Subcutaneous abdominal adipose tissue (tissue), 5 donors: ENCODE measurements at regions not wholly inside any gene's neighbourhood (a gene's known extent, or its start where the extent isn't known, plus 50 kb on each side); places are given as distances from the start of the nearest gene placed in this dataset.
"Not testable (repeated sequence)": the region's sequence is repeated elsewhere in the genome, so short reads cannot be mapped to it uniquely, and the experiment has no call there.

Experiments
- H3K27ac ChIP-seq: one replicate; pipeline ENCODE4 v1.7.0; 2013; ENCODE audit warnings: low read depth, mild to moderate bottlenecking, inconsistent platforms, low read length, moderate library complexity
- H3K27me3 ChIP-seq, 5 donors: one replicate each; pipeline ENCODE4 v1.7.0; 2013; ENCODE audit warnings: low read length in 5 of 5, inconsistent platforms in 1 of 5; ENCODE audit not compliant: control insufficient read depth in 5 of 5, insufficient read depth in 4 of 5
- H3K36me3 ChIP-seq, 5 donors: one replicate each; pipeline ENCODE4 v1.7.0; 2013; ENCODE audit warnings: low read length in 5 of 5; ENCODE audit not compliant: control insufficient read depth in 5 of 5, insufficient read depth in 5 of 5
- H3K4me1 ChIP-seq, 5 donors: one replicate each; pipeline ENCODE4 v1.7.0; 2013; ENCODE audit warnings: low read length in 5 of 5, mild to moderate bottlenecking in 3 of 5, moderate library complexity in 1 of 5; ENCODE audit not compliant: control insufficient read depth in 5 of 5, insufficient read depth in 5 of 5
- H3K4me3 ChIP-seq, 5 donors: one replicate each; pipeline ENCODE4 v1.7.0; 2013; ENCODE audit warnings: low read length in 5 of 5, low read depth in 1 of 5
- H3K9ac ChIP-seq, 5 donors: one replicate each; pipeline ENCODE4 v1.7.0; 2013; ENCODE audit warnings: low read length in 5 of 5, mild to moderate bottlenecking in 4 of 5, moderate library complexity in 3 of 5
- H3K9me3 ChIP-seq, 5 donors: one replicate each; pipeline ENCODE4 v1.7.0; 2013; ENCODE audit warnings: low read length in 5 of 5; ENCODE audit not compliant: control insufficient read depth in 5 of 5
- donor health status: healthy.
- donor health status: healthy.
- donor health status: healthy.
- donor health status: healthy.
- donor health status: healthy.

GRCh38 chr9:7309051-7309450 lies 490.5 kb downstream of the DMAC1 start:
- not testable (repeated sequence) for H3K9ac ChIP-seq, H3K4me3 ChIP-seq, H3K27ac ChIP-seq, H3K4me1 ChIP-seq, H3K27me3 ChIP-seq, H3K36me3 ChIP-seq
- peaks cover 0 to 25% (median 13%) of the 10 kb centered on the region in 5 donors for H3K9me3 ChIP-seq

- Histone ChIP-seq H3K4me3 (no peak overlapping the region), H3K27me3 (no peaks in the 10 kb centered on the region), H3K9me3 (peaks cover 0 to 19% (median 9%) of the 10 kb centered on the region in 5 donors), H3K27ac (no peak overlapping the region), H3K4me1 (no peaks in the 10 kb centered on the region), H3K36me3 (no peaks in the 10 kb centered on the region), H3K9ac (no peak overlapping the region)
Measured at GRCh38 chr9:7305677-7306076, 493.9 kb downstream of the DMAC1 start.

DNA sequence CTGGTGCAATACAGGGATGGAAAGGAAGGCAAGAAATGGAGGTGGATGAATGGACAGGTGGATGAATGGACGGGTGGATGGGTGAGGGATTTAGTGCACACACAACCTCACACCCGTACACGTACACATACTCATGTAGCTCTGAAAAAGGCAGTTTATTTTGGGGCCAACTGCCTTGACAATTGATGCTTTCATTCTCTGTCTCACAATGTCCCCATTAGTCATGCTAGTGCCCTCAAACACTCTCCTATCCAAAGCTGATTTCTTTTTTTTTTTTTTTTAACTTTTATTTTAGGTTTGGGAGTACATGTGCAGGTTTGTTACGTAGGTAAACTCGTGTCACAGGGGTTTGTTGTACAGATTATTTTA lies 495.0 kb downstream of the DMAC1 start:
- Histone ChIP-seq H3K9me3 (peaks cover 0 to 11% (median 0%) of the 10 kb centered on the region in 5 donors), H3K9ac (no peak overlapping the region), H3K36me3 (no peaks in the 10 kb centered on the region)

DNA sequence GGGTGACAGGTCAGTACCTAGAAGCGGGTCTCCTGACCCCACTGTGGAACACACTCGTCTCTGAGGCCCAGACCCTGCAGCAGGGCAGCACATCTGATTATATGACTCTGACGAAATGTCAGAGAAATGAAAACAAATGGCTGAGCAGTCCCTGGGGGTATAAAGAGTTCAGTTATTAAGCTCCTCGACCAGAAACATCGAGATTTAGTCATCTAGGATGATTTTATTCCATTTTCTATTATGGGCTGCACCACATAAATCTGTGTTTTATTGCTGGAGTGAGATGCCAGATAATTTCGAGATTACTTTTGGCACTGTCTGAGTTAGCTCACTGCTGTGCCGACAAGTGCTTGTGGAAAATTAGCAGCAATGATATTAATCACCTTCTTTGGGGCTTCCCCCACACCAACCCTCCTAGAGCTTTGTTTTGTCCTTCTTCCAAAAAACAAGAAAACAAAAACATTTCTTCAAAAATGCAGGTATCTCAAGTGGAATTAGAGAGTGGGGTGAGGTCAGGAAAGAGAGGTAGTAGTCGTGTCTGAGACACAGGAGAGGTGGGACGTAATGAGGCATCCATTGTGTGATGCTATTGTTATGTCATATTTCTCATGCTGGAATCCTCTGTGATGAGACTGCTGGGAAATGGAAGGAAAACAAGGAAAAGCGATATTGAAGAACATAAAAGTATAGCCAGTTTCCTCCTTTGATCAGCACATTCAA lies 495.5 kb downstream of the DMAC1 start:
- H3K4me3 ChIP-seq = no peak overlapping the region
- H3K4me1 ChIP-seq = no peaks in the 10 kb centered on the region
- H3K27ac ChIP-seq = no peak overlapping the region
- H3K9me3 ChIP-seq = peaks cover 0 to 7% (median 0%) of the 10 kb centered on the region in 5 donors
- no peaks in the 10 kb centered on the region for H3K27me3 ChIP-seq
- no peaks in the 10 kb centered on the region for H3K36me3 ChIP-seq
- H3K9ac ChIP-seq = no peak overlapping the region

More for the DNA sequence above, 495.0 kb downstream of the DMAC1 start:
- Histone ChIP-seq H3K4me1 (no peaks in the 10 kb centered on the region), H3K27ac (no peak overlapping the region), H3K27me3 (no peaks in the 10 kb centered on the region), H3K4me3 (no peak overlapping the region)

DNA sequence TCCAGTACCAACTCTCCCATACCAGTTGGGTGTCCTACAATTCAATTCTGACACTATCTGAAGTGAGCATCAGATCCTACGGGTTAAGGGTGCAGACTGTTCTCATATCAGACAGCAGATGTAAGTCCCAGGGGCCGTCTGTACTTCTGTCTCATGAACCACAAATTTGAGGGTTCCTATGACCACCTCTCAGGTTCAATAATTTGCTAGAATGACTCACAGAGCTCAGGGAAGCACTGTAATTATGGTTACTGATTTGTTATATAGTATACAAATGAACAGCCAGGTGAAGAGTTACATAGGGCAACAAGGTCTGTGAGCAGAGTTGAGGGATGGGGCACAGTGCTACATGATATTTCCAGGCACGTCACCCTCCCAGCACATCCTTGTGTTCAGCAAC lies 499.1 kb downstream of the DMAC1 start:
- H3K36me3 ChIP-seq = no peaks in the 10 kb centered on the region
- H3K4me1 ChIP-seq = no peaks in the 10 kb centered on the region
- no peaks in the 10 kb centered on the region for H3K27me3 ChIP-seq
- H3K4me3 ChIP-seq = no peak overlapping the region
- no peak overlapping the region for H3K9ac ChIP-seq
- no peaks in the 10 kb centered on the region for H3K9me3 ChIP-seq
- H3K27ac ChIP-seq = no peak overlapping the region

DNA sequence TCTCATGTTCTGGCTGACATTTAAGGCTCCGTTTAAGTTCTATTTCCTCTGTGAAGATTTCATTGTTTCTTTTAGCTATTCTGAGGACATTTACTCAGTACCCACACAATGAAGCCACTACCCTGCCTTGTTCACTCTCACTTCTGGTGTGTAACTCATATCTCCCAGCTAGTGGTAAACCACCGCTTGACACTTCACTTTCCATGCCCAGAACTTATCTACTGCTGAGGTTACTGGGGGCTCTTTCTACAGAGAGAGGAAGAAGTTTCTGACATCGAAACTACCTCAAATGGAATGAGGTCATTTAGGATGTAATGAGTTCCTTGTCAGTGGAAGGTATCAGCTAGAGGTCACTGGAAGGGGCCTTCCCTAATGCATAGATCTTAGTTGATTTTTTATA lies 501.5 kb downstream of the DMAC1 start:
- no peak overlapping the region for H3K27ac ChIP-seq
- no peaks in the 10 kb centered on the region for H3K36me3 ChIP-seq
- no peaks in the 10 kb centered on the region for H3K27me3 ChIP-seq
- H3K4me3 ChIP-seq = no peak overlapping the region
- no peaks in the 10 kb centered on the region for H3K4me1 ChIP-seq
- no peak overlapping the region for H3K9ac ChIP-seq
- H3K9me3 ChIP-seq = no peaks in the 10 kb centered on the region

- H3K4me1 ChIP-seq = no peaks in the 10 kb centered on the region
- no peaks in the 10 kb centered on the region for H3K9me3 ChIP-seq
- H3K4me3 ChIP-seq = no peak overlapping the region
- H3K9ac ChIP-seq = no peak overlapping the region
- no peak overlapping the region for H3K27ac ChIP-seq
- no peaks in the 10 kb centered on the region for H3K27me3 ChIP-seq
- H3K36me3 ChIP-seq = no peaks in the 10 kb centered on the region
Measured at GRCh38 chr9:7297521-7297920, 502.1 kb downstream of the DMAC1 start.

- H3K36me3 ChIP-seq = no peaks in the 10 kb centered on the region
Measured at GRCh38 chr9:7293091-7293490, 506.5 kb downstream of the DMAC1 start.

GRCh38 chr9:7289773-7290172 lies 509.8 kb downstream of the DMAC1 start:
- Histone ChIP-seq H3K27me3 (no peaks in the 10 kb centered on the region), H3K4me3 (no peak overlapping the region), H3K9me3 (no peaks in the 10 kb centered on the region), H3K27ac (no peak overlapping the region), H3K9ac (no peak overlapping the region), H3K4me1 (no peaks in the 10 kb centered on the region), H3K36me3 (no peaks in the 10 kb centered on the region)

More at GRCh38 chr9:7293091-7293490, 506.5 kb downstream of the DMAC1 start:
- Histone ChIP-seq H3K9me3 (no peaks in the 10 kb centered on the region), H3K27ac (no peak overlapping the region), H3K4me1 (no peaks in the 10 kb centered on the region), H3K9ac (no peak overlapping the region), H3K27me3 (no peaks in the 10 kb centered on the region), H3K4me3 (no peak overlapping the region)

- no peaks in the 10 kb centered on the region for H3K4me1 ChIP-seq
- H3K27ac ChIP-seq = no peak overlapping the region
- H3K36me3 ChIP-seq = no peaks in the 10 kb centered on the region
- H3K4me3 ChIP-seq = no peak overlapping the region
- no peaks in the 10 kb centered on the region for H3K27me3 ChIP-seq
- no peak overlapping the region for H3K9ac ChIP-seq
- no peaks in the 10 kb centered on the region for H3K9me3 ChIP-seq
Measured at GRCh38 chr9:7287986-7288385, 511.6 kb downstream of the DMAC1 start.
